Ectodermal cell (in vitro differentiated cells): ENCODE measurements at regions not wholly inside any gene's neighbourhood (a gene's known extent, or its start where the extent isn't known, plus 50 kb on each side); places are given as distances from the start of the nearest gene placed in this dataset.

Source experiments
- H3K27ac ChIP-seq: 2 replicates; pipeline ENCODE4 v1.7.0; 2013; ENCODE audit warnings: mild to moderate bottlenecking, low read depth, low read length; ENCODE audit not compliant: insufficient read depth, poor library complexity, severe bottlenecking
- H3K27me3 ChIP-seq: 2 replicates; pipeline ENCODE4 v1.7.0; 2013; ENCODE audit warnings: mild to moderate bottlenecking, low read length; ENCODE audit not compliant: insufficient read depth, control insufficient read depth, poor library complexity, severe bottlenecking
- H3K36me3 ChIP-seq: one replicate; pipeline ENCODE4 v1.7.0; 2013; ENCODE audit warnings: low read length; ENCODE audit not compliant: control insufficient read depth, insufficient read depth
- H3K4me1 ChIP-seq: one replicate; pipeline ENCODE4 v1.7.0; 2013; ENCODE audit warnings: low read length; ENCODE audit not compliant: control insufficient read depth, insufficient read depth
- H3K4me3 ChIP-seq: 2 replicates; pipeline ENCODE4 v1.7.0; 2013; ENCODE audit warnings: low read depth, low read length, control low read depth; ENCODE audit not compliant: insufficient read depth
- H3K9me3 ChIP-seq: 2 replicates; pipeline ENCODE4 v1.7.0; 2013; ENCODE audit warnings: mild to moderate bottlenecking, low read length, moderate library complexity; ENCODE audit not compliant: control insufficient read depth
- WGBS, 2 experiments: methylation state at CpG; one replicate each; pipeline ENCODE4 v1.1.7; 2013; ENCODE audit warnings: missing lambda C conversion rate in 2 of 2; 5-methylcytosine and 5-hydroxymethylcytosine counted together

DNA sequence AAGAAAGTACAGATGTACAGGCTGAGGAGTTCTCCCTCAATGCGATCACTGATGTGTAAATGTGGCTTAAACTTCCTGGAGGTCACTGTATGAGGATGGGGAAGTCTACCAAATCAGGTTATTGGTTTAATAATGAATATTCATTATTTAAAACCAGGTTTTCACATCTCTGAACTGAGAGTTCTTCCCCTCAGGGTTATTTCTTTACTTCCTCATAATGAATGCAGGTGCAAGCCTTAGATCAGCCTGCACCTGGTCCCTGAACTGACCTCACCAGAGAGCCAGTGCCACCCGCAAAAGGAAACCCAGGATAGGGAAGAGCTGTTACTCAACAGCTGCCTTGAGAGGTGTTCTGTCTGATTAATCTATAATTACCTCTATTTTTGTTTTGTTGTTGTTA is 369.0 kb downstream of the EPHA4 start:
- Histone ChIP-seq H3K27me3 (no peaks in the 10 kb centered on the region), H3K9me3 (no peaks in the 10 kb centered on the region), H3K4me1 (no peaks in the 10 kb centered on the region), H3K4me3 (no peak overlapping the region), H3K36me3 (no peaks in the 10 kb centered on the region), H3K27ac (no peak overlapping the region)
- 93 to 97% methylated on average over 2 of the region's 2 CpGs for WGBS, 2 experiments

DNA sequence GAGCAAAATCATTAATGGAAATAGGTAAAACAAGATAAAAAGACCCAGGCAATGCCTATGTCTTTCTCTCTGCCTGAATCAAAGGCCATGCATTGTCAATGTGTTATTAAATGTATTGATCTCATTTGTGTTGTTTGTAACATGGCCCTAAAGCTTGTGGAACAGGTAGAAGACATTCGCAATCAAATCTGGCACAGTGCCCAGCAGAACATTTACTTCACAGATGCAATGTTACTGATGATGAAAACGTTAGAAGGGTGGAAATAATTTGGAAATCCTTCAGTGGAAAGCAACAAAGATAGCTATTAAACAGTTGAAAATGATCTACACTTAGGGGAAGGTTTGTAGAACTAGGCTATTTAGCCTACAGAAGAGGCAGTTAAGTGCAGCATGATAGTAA is 368.2 kb downstream of the EPHA4 start:
- Histone ChIP-seq H3K27me3 (no peaks in the 10 kb centered on the region), H3K4me3 (no peak overlapping the region), H3K9me3 (no peaks in the 10 kb centered on the region), H3K4me1 (no peaks in the 10 kb centered on the region), H3K36me3 (no peaks in the 10 kb centered on the region), H3K27ac (no peak overlapping the region)
- WGBS, 2 experiments = 94% methylated on average over 2 of the region's 2 CpGs

DNA sequence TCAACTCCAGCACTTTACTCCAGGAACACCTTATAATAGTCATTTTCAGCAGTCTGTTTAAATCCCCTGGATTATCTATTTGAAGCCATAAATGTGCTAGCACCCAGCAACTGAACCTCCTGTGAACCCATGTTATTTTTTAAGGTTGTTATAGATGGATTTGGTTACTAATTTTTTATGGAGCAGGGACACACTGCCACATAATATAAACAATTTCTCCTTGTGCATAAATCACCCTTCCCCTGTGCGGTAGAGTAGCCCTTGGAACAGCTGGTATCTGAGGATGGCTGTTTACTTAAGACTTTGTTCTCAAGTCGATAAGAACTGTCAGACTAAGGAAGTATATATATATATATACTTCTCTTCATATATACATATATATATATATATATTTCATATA is 367.4 kb downstream of the EPHA4 start:
- Histone ChIP-seq H3K4me3 (no peak overlapping the region), H3K27ac (no peak overlapping the region), H3K36me3 (no peaks in the 10 kb centered on the region), H3K4me1 (no peaks in the 10 kb centered on the region), H3K27me3 (no peaks in the 10 kb centered on the region), H3K9me3 (no peaks in the 10 kb centered on the region)
- 100% methylated on average over 1 of the region's 2 CpGs; no CpG with 5 or more reads in 1 of the 2 experiments for WGBS, 2 experiments

DNA sequence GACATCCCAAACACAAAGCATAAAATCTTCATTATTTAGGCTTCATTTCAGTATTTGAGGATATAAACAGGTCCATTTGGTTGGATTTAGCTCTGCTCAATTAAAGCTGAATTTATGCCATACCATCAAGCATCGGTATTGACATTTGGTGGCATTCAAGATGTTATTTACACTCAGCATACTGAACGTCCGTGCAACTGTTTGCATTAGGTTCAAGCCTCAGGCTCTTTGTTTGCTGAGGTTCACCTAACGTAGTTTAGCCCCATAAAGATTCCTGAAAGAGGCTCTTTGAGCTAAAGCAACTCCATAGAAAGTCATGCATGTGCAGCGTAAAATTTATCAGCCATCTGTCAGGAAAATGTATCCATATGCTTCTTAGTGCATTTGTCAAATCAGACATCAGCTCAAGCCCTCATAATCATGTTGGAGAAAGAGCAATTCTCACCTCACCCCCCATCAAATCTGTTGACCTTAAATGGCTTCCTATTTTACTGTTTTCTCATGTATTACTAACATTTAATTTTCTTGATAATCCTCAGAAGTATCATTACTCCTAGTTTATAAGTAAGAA is 366.9 kb downstream of the EPHA4 start:
- H3K9me3 ChIP-seq = no peaks in the 10 kb centered on the region
- H3K4me1 ChIP-seq = no peaks in the 10 kb centered on the region
- H3K4me3 ChIP-seq = no peak overlapping the region
- no peaks in the 10 kb centered on the region for H3K36me3 ChIP-seq
- no peaks in the 10 kb centered on the region for H3K27me3 ChIP-seq
- H3K27ac ChIP-seq = no peak overlapping the region
- 92 to 95% methylated on average over 5 of the region's 5 CpGs for WGBS, 2 experiments

DNA sequence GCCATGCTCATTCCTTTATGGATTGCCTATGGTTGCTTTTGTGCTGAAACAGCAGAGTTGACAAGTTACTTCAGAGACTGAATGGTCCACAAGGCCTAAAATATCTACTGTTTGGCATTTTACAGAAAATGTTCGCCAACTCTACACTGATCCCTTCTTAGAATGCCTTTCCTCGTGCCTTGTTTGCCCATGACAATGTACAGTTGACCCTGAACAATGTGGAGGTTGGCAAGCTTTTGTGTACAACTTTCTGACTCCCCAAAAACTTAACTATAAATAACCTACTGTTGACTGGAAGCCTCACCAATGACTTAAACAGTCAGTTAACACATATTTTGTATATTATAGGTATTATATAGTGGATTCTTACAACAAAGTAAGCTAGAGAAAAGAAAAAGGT is 361.4 kb downstream of the EPHA4 start:
- no peaks in the 10 kb centered on the region for H3K4me1 ChIP-seq
- 88 to 96% methylated on average over 2 of the region's 2 CpGs for WGBS, 2 experiments
- no peak overlapping the region for H3K27ac ChIP-seq
- no peaks in the 10 kb centered on the region for H3K27me3 ChIP-seq
- no peaks in the 10 kb centered on the region for H3K36me3 ChIP-seq
- no peak overlapping the region for H3K4me3 ChIP-seq
- H3K9me3 ChIP-seq = no peaks in the 10 kb centered on the region

DNA sequence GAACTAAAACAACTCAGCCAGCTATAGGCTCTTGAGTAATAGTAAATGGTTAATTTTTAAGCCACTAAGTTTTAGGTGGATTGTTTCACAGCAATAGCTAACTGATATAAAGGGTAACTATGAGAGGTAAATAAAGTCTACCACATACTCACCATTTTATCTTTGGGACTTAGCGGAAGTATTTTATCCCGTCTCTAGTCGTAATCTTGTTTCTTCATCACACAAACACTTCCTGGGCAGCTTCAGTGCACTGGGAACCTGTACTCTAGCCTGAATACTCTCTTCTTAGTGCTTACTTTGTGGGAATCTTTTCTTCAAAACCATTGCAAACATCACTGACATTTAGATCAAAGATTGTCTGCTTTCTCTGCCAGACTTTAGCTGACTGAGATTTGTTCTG is 360.5 kb downstream of the EPHA4 start:
- no peaks in the 10 kb centered on the region for H3K36me3 ChIP-seq
- H3K27ac ChIP-seq = no peak overlapping the region
- H3K9me3 ChIP-seq = no peaks in the 10 kb centered on the region
- H3K4me3 ChIP-seq = no peak overlapping the region
- no peaks in the 10 kb centered on the region for H3K27me3 ChIP-seq
- 87 to 96% methylated on average over 3 of the region's 3 CpGs for WGBS, 2 experiments
- no peaks in the 10 kb centered on the region for H3K4me1 ChIP-seq

DNA sequence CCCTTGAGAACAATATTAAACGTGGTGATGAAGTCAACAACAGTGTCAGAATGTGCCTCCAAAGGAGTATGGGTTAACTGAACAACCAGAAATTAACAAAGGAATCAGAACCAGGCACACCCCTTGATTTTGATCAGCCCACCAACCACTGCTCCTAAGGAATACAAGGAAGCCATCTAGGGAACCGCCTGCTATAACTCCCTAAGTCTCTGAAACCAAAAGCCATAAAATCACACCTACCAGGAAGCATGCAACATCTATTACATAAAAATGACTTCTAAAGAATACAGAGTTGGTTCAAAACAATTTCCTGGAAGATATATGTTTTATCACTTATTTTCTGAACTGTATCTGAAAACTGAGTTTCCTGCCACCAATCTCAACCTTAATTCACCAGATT is 360.0 kb downstream of the EPHA4 start:
- Histone ChIP-seq H3K4me1 (no peaks in the 10 kb centered on the region), H3K4me3 (no peak overlapping the region)
- WGBS, 2 experiments = 92 to 97% methylated on average over 2 of the region's 2 CpGs

DNA sequence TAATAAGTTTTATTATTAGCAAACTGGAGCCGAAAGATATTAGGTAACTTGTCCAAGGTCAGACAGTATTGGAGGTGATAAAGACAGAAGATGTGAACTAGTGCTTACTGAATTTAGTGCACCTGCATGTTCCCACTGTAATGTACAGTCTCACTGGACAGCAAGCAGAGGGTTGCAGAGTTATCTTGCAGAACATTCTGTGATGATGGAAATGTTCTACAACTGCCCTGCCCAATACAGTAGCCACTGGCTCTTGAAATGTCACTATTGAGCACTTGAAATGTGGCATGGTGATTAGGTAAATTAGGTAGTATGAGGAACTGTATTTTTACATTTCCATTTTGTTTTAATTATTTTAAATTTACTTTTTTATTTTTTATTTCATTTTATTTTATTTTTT is 356.6 kb downstream of the EPHA4 start:
- Histone ChIP-seq H3K27ac (no peak overlapping the region), H3K36me3 (no peaks in the 10 kb centered on the region), H3K4me3 (no peak overlapping the region), H3K4me1 (no peaks in the 10 kb centered on the region), H3K27me3 (no peaks in the 10 kb centered on the region), H3K9me3 (no peaks in the 10 kb centered on the region)
- WGBS, 2 experiments = 85 to 100% methylated on average over 1 of the region's 1 CpG

More for the DNA sequence above, 360.0 kb downstream of the EPHA4 start:
- Histone ChIP-seq H3K36me3 (no peaks in the 10 kb centered on the region), H3K27me3 (no peaks in the 10 kb centered on the region), H3K9me3 (no peaks in the 10 kb centered on the region), H3K27ac (no peak overlapping the region)

DNA sequence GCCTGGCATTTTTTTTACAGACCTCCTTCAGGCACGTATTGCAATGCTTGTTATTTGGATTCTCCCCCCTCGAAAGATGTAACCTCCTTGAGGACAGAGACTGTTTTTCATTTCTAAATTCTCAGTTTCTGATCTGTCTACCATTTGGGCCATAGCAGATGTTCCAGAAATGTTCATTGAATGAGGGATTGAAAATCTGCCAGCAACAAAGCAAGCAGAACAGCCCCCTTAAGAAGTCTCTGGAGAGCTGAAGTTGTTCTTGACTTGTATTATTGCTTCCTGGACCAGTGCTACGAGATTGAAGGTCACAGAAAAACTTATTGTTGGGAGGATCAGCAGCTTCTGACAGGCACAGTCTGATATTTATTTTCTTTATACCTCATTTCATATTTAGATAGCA is 355.5 kb downstream of the EPHA4 start:
- H3K27me3 ChIP-seq = no peaks in the 10 kb centered on the region
- no peak overlapping the region for H3K27ac ChIP-seq
- H3K9me3 ChIP-seq = no peaks in the 10 kb centered on the region
- no peaks in the 10 kb centered on the region for H3K4me1 ChIP-seq
- H3K4me3 ChIP-seq = no peak overlapping the region
- WGBS, 2 experiments = 91 to 96% methylated on average over 3 of the region's 3 CpGs
- H3K36me3 ChIP-seq = no peaks in the 10 kb centered on the region

DNA sequence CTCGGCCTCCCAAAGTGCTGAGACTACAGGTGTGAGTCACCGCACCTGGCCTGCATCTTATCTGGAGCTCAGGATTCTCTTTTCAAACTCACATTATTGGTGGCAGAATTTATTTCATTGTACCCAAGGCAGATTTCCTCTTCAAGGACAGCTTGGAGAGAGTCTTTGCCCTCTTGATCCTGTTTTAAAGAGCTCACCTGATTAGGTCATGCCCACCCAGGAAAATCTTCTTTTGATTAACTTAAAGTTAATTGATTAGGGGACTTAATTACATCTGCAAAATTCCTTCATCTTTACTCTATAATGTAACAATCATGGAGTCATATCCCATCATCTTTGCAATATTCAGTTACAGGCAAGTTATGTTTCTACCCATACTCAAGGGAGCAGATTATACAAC is 346.4 kb downstream of the EPHA4 start:
- Histone ChIP-seq H3K9me3 (no peaks in the 10 kb centered on the region), H3K36me3 (no peaks in the 10 kb centered on the region), H3K4me1 (no peaks in the 10 kb centered on the region), H3K27me3 (no peaks in the 10 kb centered on the region), H3K27ac (no peak overlapping the region), H3K4me3 (no peak overlapping the region)
- 99 to 100% methylated on average over 2 of the region's 2 CpGs for WGBS, 2 experiments

DNA sequence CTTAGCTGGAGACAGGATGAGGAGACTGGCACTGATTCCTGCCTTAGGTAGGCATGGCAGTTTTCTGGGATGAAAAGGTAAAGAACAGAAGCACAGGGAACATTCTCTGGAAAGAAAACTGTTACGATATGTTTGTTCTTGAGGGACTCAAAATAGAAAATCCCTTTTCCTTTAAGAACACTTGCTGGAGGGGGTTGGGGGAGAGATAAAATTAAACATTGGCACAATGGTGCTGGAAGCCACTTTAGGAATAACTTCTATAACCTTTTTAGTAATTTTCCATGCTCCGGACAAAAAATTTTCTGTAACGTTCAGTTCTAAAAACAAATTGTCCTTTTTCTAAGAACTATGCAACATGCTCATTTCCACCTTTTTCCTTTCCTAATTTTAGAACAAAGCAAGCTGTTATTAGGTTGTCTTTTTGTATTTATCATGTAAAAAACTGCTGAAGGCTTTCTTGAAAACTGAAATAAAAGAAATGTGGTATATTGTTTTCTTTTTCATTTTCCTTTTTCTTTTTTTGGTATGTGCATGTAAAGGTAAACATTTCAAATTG is 343.8 kb downstream of the EPHA4 start:
- no peak overlapping the region for H3K27ac ChIP-seq
- no peak overlapping the region for H3K4me3 ChIP-seq
- H3K36me3 ChIP-seq = no peaks in the 10 kb centered on the region
- H3K4me1 ChIP-seq = no peaks in the 10 kb centered on the region
- no peaks in the 10 kb centered on the region for H3K27me3 ChIP-seq
- H3K9me3 ChIP-seq = no peaks in the 10 kb centered on the region
- WGBS, 2 experiments = 93 to 97% methylated on average over 3 of the region's 3 CpGs
